ENCODE measurements at regions not wholly inside any gene's neighbourhood (a gene's known extent, or its start where the extent isn't known, plus 50 kb on each side); places are given as distances from the start of the nearest gene placed in this dataset.
A peak's percentile ranks its signal among the peaks of the same experiment; 100 is the strongest.
"Not testable (repeated sequence)": the region's sequence is repeated elsewhere in the genome, so short reads cannot be mapped to it uniquely, and the experiment has no call there.

GRCh38 chr14:89660625-89661233 is 243.7 kb upstream of the FOXN3 start:
- not testable (repeated sequence) for DNase-seq (ENCODE audit: low spot score)

- peak; percentile 27 for DNase-seq (ENCODE audit: low spot score)
Observed at GRCh38 chr14:89660166-89660565, 243.1 kb upstream of the FOXN3 start.

- DNase-seq (ENCODE audit: low spot score), result no peak
Observed at GRCh38 chr14:89658977-89659670, 242.1 kb upstream of the FOXN3 start.

GRCh38 chr14:89657014-89657413 is 240.0 kb upstream of the FOXN3 start:
- no peak for DNase-seq (ENCODE audit: low spot score)

- DNase-seq (ENCODE audit: low spot score), result no peak
Observed at GRCh38 chr14:89654998-89655397, 238.0 kb upstream of the FOXN3 start.

- DNase-seq (ENCODE audit: low spot score), result no peak
Observed at GRCh38 chr14:89652352-89652751, 235.3 kb upstream of the FOXN3 start.

- DNase-seq (ENCODE audit: low spot score), result no peak
Observed at GRCh38 chr14:89651805-89652204, 234.8 kb upstream of the FOXN3 start.

GRCh38 chr14:89650077-89650978 is 233.3 kb upstream of the FOXN3 start:
- DNase-seq (ENCODE audit: low spot score), result no peak

- DNase-seq (ENCODE audit: low spot score), result no peak
Observed at GRCh38 chr14:89649451-89650075, 232.5 kb upstream of the FOXN3 start.

GRCh38 chr14:89648924-89649323 is 231.9 kb upstream of the FOXN3 start:
- no peak for DNase-seq (ENCODE audit: low spot score)

GRCh38 chr14:89648510-89648909 is 231.5 kb upstream of the FOXN3 start:
- peak; percentile 18 for DNase-seq (ENCODE audit: low spot score)

- DNase-seq (ENCODE audit: low spot score), result no peak
Observed at GRCh38 chr14:89646971-89647370, 229.9 kb upstream of the FOXN3 start.

GRCh38 chr14:89644641-89645040 is 227.6 kb upstream of the FOXN3 start:
- no peak for DNase-seq (ENCODE audit: low spot score)

GRCh38 chr14:89641495-89642175 is 224.6 kb upstream of the FOXN3 start:
- DNase-seq (ENCODE audit: low spot score), result no peak

GRCh38 chr14:89640141-89640540 is 223.1 kb upstream of the FOXN3 start:
- no peak for DNase-seq (ENCODE audit: low spot score)

- no peak for DNase-seq (ENCODE audit: low spot score)
Observed at GRCh38 chr14:89639687-89640086, 222.7 kb upstream of the FOXN3 start.

- DNase-seq (ENCODE audit: low spot score), result no peak
Observed at GRCh38 chr14:89638891-89639290, 221.9 kb upstream of the FOXN3 start.

GRCh38 chr14:89637581-89637980 is 220.5 kb upstream of the FOXN3 start:
- no peak for DNase-seq (ENCODE audit: low spot score)

- DNase-seq (ENCODE audit: low spot score), result no peak
Observed at GRCh38 chr14:89635615-89636014, 218.6 kb upstream of the FOXN3 start.

GRCh38 chr14:89634037-89634436 is 217.0 kb upstream of the FOXN3 start:
- no peak for DNase-seq (ENCODE audit: low spot score)

GRCh38 chr14:89630101-89630829 is 213.2 kb upstream of the FOXN3 start:
- DNase-seq (ENCODE audit: low spot score), result no peak
